ENCODE measurements at regions not wholly inside any gene's neighbourhood (a gene's known extent, or its start where the extent isn't known, plus 50 kb on each side); places are given as distances from the start of the nearest gene placed in this dataset.

DNA sequence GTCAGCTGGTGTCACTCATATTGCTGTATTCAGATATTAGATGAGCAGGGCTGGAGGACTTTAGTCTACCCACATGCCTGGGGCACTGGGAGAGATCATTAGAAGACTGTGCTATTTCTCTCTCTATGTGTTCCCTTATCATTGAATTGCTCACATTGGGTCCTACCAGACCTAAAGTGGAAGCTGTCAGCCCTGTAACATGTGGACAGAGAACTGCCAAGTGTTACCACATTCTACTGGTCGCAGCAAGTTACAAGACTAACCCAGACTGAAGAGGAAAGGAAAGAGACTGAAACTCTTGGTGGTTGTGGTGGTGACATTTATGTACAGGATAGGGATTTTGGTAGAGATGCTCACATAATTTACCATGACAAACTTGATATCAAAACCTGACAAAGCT lies 627.1 kb upstream of the FZD8 start:
- TF ChIP-seq, protein P1, sequence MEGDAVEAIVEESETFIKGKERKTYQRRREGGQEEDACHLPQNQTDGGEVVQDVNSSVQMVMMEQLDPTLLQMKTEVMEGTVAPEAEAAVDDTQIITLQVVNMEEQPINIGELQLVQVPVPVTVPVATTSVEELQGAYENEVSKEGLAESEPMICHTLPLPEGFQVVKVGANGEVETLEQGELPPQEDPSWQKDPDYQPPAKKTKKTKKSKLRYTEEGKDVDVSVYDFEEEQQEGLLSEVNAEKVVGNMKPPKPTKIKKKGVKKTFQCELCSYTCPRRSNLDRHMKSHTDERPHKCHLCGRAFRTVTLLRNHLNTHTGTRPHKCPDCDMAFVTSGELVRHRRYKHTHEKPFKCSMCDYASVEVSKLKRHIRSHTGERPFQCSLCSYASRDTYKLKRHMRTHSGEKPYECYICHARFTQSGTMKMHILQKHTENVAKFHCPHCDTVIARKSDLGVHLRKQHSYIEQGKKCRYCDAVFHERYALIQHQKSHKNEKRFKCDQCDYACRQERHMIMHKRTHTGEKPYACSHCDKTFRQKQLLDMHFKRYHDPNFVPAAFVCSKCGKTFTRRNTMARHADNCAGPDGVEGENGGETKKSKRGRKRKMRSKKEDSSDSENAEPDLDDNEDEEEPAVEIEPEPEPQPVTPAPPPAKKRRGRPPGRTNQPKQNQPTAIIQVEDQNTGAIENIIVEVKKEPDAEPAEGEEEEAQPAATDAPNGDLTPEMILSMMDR (IDR thresholded peaks at IDR 0.05): no peak
- TF ChIP-seq POLR2A (IDR thresholded peaks at IDR 0.05): no peak
- Histone ChIP-seq H3K9me3 (no peaks in the 10 kb centered on the region), H3K27ac (no peak overlapping the region), H3K4me3 (no peak overlapping the region), H3K27me3 (no peaks in the 10 kb centered on the region), H3K36me3 (ENCODE audit: low read depth, missing control alignments) (no peaks in the 10 kb centered on the region), H3K4me1 (no peaks in the 10 kb centered on the region)
- 97 to 100% methylated on average over 1 of the region's 1 CpG for WGBS, 2 donors
- intact Hi-C loops (cut with DNase I; ENCODE audit: low total_unique reads): no loop called here
- no peak for DNase-seq

DNA sequence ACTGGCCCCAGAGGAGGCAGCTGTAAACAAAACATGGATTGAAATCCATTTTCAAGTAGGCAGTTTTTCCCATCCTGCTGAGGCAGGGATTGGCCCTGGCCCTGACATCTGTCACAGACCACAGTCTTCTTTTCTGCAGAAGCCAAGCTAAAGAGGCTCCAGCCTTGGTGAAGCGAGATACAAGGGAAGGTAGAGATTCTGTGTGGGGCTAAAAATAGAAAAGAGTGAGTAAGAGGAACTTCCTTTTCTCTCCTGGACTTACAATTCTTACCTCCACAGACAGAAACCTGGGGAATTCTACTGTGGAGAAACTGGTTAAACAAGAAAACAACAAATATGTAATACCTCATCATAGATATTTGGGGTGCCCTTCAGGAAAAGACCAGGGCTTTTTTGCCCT lies 624.8 kb upstream of the FZD8 start:
- Histone ChIP-seq H3K36me3 (ENCODE audit: low read depth, missing control alignments) (no peaks in the 10 kb centered on the region), H3K4me1 (no peaks in the 10 kb centered on the region), H3K9me3 (no peaks in the 10 kb centered on the region), H3K4me3 (no peak overlapping the region), H3K27ac (no peak overlapping the region), H3K27me3 (no peaks in the 10 kb centered on the region)
- WGBS, 2 donors: 44 to 62% methylated on average over 1 of the region's 1 CpG
- TF ChIP-seq, protein P1 (IDR thresholded peaks at IDR 0.05): no peak
- no peak for TF ChIP-seq POLR2A (IDR thresholded peaks at IDR 0.05)
- no peak for DNase-seq
- intact Hi-C loops (cut with DNase I; ENCODE audit: low total_unique reads): no loop called here

DNA sequence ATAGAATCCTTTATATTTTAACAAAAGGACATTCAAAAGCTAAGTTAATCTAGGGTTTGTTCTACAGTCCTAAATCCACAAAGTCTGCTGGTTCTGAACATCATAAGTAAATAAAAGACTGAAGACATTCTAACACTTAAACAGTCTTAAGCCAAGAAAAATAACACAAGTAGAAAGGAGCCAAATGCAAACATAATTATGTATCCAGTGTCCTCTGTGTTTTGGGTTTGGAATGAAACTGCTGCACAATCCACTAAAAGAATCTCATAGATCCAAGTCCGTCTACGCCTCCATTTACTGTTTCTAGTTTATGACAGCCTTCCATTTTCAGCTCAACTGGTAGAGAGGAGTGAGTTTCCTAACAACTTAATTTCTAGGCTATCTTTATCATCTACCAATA lies 623.6 kb upstream of the FZD8 start:
- WGBS, 2 donors: 57 to 67% methylated on average over 2 of the region's 2 CpGs
- H3K27ac ChIP-seq: no peak overlapping the region
- no peaks in the 10 kb centered on the region for H3K4me1 ChIP-seq
- TF ChIP-seq POLR2A (IDR thresholded peaks at IDR 0.05): no peak
- TF ChIP-seq, protein P1 (IDR thresholded peaks at IDR 0.05): no peak
- H3K27me3 ChIP-seq: no peaks in the 10 kb centered on the region
- no peak overlapping the region for H3K4me3 ChIP-seq
- H3K36me3 ChIP-seq (ENCODE audit: low read depth, missing control alignments): no peaks in the 10 kb centered on the region
- intact Hi-C loops (cut with DNase I; ENCODE audit: low total_unique reads): no loop called here
- DNase-seq: no peak
- no peaks in the 10 kb centered on the region for H3K9me3 ChIP-seq

DNA sequence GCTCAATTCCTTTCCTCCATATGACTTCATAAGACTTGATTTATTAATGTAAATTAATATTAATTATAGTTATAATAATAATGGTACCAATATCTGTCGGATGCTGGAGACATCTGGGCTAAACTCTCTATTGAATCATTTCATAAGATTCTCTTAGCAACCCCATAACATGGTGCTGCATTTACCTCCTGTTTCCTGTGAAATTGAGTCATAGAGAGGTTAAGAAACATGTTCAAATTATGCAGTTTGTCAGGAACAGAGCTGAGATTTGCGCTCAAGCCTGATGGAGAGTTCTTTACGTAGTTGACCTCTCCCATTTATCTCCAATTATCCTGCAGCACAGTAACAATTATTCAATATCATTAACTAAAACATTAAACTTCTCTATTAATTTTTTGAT lies 621.8 kb upstream of the FZD8 start:
- DNase-seq: no peak
- intact Hi-C loops (cut with DNase I; ENCODE audit: low total_unique reads): no loop called here

DNA sequence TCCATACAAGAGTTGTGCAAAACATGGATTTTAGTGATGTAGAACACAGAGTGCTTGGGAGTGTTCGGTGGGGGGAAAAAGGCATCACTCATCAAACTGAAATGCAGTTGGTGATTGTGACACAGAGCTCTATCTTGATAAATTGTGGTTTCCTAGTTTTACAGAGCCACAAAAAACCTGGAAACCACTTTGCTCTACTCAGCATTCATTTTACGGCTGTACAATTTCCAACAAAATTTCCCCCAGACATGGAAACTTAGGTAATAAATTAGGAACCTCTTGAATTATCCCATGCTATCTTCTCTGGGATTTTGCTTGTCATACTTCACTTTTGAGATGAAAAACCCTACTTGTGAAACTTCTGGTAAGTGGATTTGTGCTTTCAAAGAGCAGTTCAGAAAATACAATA lies 614.9 kb upstream of the FZD8 start:
- Histone ChIP-seq H3K36me3 (ENCODE audit: low read depth, missing control alignments) (no peaks in the 10 kb centered on the region), H3K9me3 (no peaks in the 10 kb centered on the region), H3K27me3 (no peaks in the 10 kb centered on the region), H3K4me1 (peaks cover 11% of the 10 kb centered on the region), H3K27ac (no peak overlapping the region), H3K4me3 (no peak overlapping the region)
- intact Hi-C loops (cut with DNase I; ENCODE audit: low total_unique reads): no loop called here
- WGBS, 2 donors: 58 to 68% methylated on average over 2 of the region's 2 CpGs
- DNase-seq: no peak
- TF ChIP-seq, protein P1 (IDR thresholded peaks at IDR 0.05): no peak
- TF ChIP-seq POLR2A (IDR thresholded peaks at IDR 0.05): no peak

More for the DNA sequence above, 621.8 kb upstream of the FZD8 start:
- no peak overlapping the region for H3K4me3 ChIP-seq
- WGBS, 2 donors: 90 to 96% methylated on average over 3 of the region's 3 CpGs
- no peaks in the 10 kb centered on the region for H3K36me3 ChIP-seq (ENCODE audit: low read depth, missing control alignments)
- H3K27me3 ChIP-seq: no peaks in the 10 kb centered on the region
- TF ChIP-seq, protein P1 (IDR thresholded peaks at IDR 0.05): no peak
- TF ChIP-seq POLR2A (IDR thresholded peaks at IDR 0.05): no peak
- H3K9me3 ChIP-seq: no peaks in the 10 kb centered on the region
- no peaks in the 10 kb centered on the region for H3K4me1 ChIP-seq
- H3K27ac ChIP-seq: no peak overlapping the region
